HG02588 (cell line): ENCODE measurements at regions not wholly inside any gene's neighbourhood (a gene's known extent, or its start where the extent isn't known, plus 50 kb on each side); places are given as distances from the start of the nearest gene placed in this dataset.
"Not testable (repeated sequence)": the region's sequence is repeated elsewhere in the genome, so short reads cannot be mapped to it uniquely, and the experiment has no call there.

Experiments
- ATAC-seq: cut with Tn5 transposase; IDR thresholded peaks from one replicate; pipeline ENCODE4 v1.9.1; 2021; ENCODE audit warnings: mild to moderate bottlenecking, moderate library complexity; ENCODE audit not compliant: unreplicated experiment

DNA sequence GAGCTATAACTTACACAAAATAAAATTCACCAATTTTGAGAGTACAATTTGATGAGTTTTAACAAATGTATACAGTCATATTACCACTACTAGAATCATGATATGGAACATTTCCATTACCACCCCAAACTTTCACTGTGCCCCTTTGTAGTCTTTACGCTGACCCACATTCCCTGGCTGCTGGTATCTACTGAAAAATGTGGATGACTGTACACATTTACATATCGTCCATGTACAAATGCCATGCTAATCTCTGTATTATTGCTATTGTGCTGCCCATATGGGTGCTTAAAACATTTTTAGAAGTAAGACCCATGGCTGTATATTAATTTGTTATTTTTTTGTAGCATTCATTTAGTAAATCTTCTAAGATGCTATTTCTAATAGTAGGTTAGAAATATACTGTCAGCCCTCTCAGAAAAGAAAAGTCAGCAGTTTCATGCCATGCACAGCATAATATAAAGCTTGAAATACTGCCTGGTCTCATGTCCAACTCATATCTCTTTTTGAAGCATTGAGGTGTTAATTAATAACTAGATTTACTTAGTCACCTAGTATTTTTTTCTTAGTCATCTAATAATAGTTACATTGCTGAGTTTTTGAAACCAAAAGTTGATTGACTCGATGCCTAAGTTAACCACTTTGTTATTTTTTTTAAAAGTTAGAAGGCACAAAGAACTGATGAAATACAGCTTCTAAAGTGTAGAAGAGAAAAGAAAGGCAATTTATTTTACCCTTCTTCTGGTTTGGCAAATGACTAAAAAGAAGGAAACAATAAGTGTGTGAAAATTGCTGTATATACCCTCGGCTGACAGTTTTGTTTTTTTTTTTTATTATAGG lies 188.3 kb upstream of the MEF2C start:
- ATAC-seq: peak; percentile 75

GRCh38 chr5:89069591-89069990 lies 186.6 kb upstream of the MEF2C start:
- ATAC-seq: no peak

GRCh38 chr5:89067362-89067761 lies 184.4 kb upstream of the MEF2C start:
- no peak for ATAC-seq

DNA sequence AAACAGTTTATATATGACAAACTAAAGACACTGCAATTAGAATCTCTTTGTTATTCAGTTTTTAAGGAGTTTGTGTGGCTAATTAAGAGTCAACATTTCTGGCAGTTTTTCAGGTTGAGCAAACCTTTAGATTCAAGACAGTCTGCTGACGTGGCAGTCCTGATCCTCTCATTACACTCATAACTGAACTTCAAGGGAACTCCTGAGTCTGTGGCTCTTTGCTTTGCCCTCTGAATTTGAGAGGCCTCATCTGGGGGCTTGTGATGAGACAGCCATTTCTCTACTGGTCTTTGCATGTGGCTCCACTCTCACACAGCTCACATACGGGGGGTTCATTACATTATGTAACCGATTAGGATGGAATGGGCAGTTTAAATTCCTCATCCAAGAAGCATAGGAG lies 182.9 kb upstream of the MEF2C start:
- ATAC-seq: peak; percentile 88

- ATAC-seq: no peak
Observed at GRCh38 chr5:89064736-89065135, 181.8 kb upstream of the MEF2C start.

DNA sequence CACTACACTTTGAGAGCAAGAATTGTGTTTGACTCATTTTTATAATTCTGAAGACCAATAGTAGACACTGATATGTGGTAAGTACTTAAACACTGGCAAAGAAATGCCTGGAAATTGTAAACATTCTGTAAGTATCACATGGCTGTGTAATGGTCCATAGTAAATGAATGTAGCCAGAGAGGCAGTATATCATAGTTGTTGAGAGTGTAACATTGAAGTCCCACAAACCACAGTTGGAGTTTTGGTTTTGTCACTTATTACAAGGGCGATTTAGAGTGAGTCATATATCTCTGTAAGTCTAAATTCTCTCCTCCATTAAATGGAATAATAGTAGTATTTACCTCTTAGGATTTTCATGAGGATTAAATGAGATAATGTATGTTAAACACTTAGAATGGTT lies 181.1 kb upstream of the MEF2C start:
- ATAC-seq: peak; percentile 72

DNA sequence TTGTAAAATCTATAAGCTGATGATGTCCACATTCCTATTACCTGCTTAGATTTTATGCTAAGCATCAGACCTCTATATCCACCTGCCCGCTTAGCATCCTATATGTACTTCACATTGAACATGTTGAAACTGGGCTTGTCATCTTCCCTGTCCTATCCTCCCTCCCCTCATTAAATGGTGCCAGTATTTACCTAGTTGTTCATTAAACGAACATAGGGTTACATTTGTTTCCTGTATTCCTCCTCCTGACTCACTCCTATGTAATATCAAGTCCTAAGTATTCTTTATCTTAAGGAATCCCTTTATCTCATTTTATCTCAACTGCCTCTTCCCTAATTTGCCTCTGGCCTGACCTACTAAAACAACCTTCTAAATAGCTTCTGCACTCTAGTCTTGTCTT lies 177.8 kb upstream of the MEF2C start:
- no peak for ATAC-seq

- ATAC-seq: no peak
Observed at GRCh38 chr5:89059274-89059673, 176.3 kb upstream of the MEF2C start.

DNA sequence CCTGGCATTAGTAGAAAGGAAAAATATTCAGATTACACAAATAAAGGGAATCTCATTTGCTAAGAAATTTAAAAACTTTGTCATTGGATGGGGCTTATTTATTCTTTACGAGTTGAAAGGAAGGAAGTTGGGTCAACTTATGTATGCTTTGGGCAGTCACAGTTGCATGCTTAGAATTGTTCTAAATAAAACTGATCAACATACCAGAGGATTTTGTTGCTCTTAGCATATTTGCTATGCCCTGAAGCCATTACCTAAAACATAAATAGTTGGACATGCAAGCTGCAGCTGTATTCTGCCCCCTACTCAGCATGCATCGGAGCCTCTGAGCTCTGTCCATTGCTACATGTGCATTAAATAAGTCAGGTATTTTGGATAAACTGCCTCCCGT lies 172.7 kb upstream of the MEF2C start:
- no peak for ATAC-seq

- no peak for ATAC-seq
Observed at GRCh38 chr5:89055015-89055694, 172.2 kb upstream of the MEF2C start.

DNA sequence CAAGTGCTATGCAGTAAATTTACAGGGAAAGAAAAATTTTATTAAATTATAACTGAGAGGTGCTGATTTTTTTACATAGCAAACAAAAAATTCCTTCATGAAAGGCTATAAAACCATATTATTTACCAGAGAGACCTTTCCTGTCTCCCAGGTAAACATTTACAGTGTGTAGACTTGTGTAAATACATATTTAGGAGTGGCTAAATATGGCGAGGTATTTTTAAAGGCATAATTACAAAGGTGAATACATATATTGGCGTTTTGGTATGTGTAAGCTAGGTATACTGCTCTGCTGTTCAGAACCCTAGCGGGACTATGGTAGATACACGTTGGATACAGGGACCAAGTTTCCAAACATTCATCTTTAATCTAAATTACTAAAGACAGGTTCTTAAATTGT lies 170.6 kb upstream of the MEF2C start:
- ATAC-seq: no peak

DNA sequence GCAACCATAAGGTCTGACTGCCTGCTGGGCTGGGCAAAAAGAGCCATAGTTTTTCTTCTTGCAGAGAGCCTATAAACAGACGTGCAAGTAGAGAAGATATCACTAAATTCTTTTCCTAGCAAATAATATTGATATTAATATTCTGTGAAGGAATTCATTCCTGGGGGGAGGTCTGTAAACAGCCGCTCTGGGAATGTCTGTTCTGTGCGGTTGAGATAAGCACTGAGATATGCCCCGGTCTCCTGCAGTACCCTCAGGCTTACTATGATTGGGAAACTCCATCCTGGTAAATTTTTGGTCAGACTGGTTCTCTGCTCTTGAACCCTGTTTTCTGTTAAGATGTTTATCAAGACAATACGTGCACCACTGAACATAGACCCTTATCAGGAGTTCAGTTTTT lies 167.1 kb upstream of the MEF2C start:
- not testable (repeated sequence) for ATAC-seq

GRCh38 chr5:89047571-89047970 lies 164.6 kb upstream of the MEF2C start:
- ATAC-seq: no peak

- ATAC-seq: no peak
Observed at GRCh38 chr5:89045216-89045615, 162.2 kb upstream of the MEF2C start.

DNA sequence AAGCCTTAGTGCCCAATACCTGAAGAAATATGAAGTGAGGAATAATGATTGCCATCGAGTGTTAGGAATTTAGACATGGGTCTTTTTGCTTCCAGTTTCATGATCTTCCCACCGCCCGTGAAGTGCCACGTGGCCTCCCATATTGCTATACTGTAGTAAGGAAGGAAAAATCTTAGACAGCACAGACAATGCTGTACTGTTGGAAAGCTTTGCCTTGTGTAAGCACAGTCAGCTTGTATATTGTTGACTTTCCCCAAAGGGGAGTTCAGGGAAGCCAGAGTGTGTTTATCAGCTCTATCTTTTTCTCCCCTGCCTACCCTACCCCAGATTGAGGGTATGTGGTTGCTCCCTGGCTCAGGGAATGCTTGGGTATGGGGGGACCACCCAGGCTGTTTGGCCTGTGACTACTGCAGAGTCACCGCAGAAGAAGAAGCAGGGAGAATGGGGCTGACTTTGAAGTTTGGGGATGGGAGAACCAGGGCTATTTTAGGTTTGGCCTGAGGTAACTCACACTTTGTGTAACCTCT lies 161.8 kb upstream of the MEF2C start:
- ATAC-seq: no peak

DNA sequence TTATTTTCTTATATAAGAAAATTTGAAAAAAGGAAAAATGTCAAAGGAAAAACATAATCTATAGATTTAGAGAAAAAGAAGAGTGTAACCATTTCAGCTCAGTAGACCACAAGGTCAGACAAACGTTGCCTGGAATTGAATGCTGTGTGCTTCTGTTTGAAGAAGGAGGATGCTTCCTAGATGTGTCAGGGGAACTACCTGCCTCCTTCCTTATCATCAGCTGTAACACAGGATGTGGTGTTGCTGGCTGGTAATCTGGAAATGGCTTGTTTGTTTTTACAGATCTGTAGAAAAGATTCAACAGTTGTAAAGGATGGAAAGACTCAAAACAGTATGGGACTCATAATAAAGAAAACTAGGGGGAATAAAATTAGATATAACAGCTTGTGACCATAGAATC lies 160.7 kb upstream of the MEF2C start:
- ATAC-seq: peak; percentile 74

GRCh38 chr5:89042746-89043145 lies 159.8 kb upstream of the MEF2C start:
- ATAC-seq: no peak

GRCh38 chr5:89041976-89042375 lies 159.0 kb upstream of the MEF2C start:
- no peak for ATAC-seq

DNA sequence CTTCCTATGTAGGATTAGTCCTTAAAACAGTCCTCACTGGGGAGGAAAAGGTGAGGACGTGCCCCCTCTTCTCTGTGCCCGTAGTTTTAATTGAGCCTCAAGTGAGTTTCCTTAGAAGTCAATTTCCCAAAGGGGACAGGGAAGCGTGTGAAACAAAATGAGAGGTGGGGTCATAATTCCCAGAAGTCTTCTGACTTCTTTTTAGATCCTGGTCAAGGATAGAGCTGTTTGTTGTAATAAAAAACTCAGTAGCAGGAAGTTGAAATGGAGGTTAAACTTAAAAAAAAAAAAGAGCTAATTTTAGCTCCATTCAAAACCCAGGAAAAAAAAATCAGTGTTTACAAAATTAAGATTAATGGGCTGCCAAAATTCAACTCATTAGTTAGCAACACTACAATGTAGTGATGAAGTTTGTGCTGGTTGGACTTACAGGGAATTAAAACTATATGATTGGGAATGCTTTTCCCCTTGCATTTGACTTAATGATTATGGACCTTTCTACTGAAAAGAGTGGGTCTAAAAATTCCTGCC lies 158.3 kb upstream of the MEF2C start:
- no peak for ATAC-seq

GRCh38 chr5:89036704-89037489 lies 153.9 kb upstream of the MEF2C start:
- no peak for ATAC-seq

- no peak for ATAC-seq
Observed at GRCh38 chr5:89036166-89036565, 153.2 kb upstream of the MEF2C start.
